ENCODE measurements at regions not wholly inside any gene's neighbourhood (a gene's known extent, or its start where the extent isn't known, plus 50 kb on each side); places are given as distances from the start of the nearest gene placed in this dataset.

DNA sequence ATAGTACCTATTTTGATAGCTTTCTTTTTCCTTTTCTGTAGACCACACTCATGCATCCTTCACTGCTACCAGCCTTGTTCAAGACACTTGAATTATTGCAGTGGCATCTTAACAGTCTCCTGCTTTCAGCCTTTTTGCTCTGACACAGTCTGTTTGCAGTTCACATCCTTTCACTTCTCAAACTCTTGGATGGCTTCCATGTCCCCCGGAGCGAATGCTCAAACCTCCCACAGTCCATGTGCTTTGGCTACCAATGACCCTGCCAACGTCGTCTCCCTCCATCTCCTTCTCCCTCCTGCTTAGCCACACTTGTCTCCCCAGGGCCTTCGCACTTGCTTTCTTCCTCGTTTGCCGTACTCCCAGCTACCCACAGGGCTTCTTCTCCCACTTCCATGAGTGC is 270.0 kb upstream of the ZFP64 start:
- 13% methylated on average over 7 of the region's 7 CpGs for WGBS (ENCODE audit: low lambda C conversion rate)
- Histone ChIP-seq H3K79me2 (ENCODE audit: insufficient read depth, low read length) (no peaks in the 10 kb centered on the region), H4K20me1 (ENCODE audit: insufficient read depth, low read length) (no peaks in the 10 kb centered on the region), H3K9ac (ENCODE audit: insufficient read depth, low read depth, low read length) (no peak overlapping the region), H3K36me3 (replicated peaks in 1 of 2; ENCODE audit: control insufficient read depth in 1 of 2, insufficient read depth in 2 of 2, low read length in 2 of 2) (no peaks in the 10 kb centered on the region), H3K4me3 (replicated peaks in 1 of 3; ENCODE audit: insufficient read depth in 1 of 3, low read depth in 2 of 3, low read length in 3 of 3) (no peak overlapping the region), H3K27ac (ENCODE audit: extremely low read length, insufficient read depth, low read length) (no peak overlapping the region), H2AFZ (ENCODE audit: low read length) (no peak overlapping the region), H3K4me2 (ENCODE audit: low read depth, low read length) (no peak overlapping the region), H3K27me3 (ENCODE audit: control insufficient read depth in 1 of 2, insufficient read depth in 2 of 2, low read length in 2 of 2) (0 out of 5 replicates have a peak, but pooled peaks cover 0 to 4% of the 10 kb centered on the region in 2 experiments), H3K4me1 (ENCODE audit: insufficient read depth, low read length) (no peaks in the 10 kb centered on the region), H3K9me3 (ENCODE audit: low read length) (peaks cover 18% of the 10 kb centered on the region; the same call in 1 of the 2 replicates)
- in situ Hi-C loops (cut with HindIII; ENCODE audit: extremely low pct_ligation_motif_present, low pct_unique_long_range_greater_than_20kb) = no loop called here
- ChIA-PET CTCF (ENCODE audit: low intra/inter-chr PET ratio, low total read pairs) (no interaction called here), POLR2A (no interaction called here)
- TF ChIP-seq JUNB (CRISPR knock-in tag; IDR thresholded peaks at IDR 0.05; ENCODE audit: borderline replicate concordance) (0 out of 2 replicates have a peak, but pooled peaks have one; percentile 17), ZNF253 (CRISPR knock-in tag; IDR thresholded peaks at IDR 0.05; ENCODE audit: borderline replicate concordance) (no peak)
- no peak for FAIRE-seq
- intact Hi-C loops (cut with micrococcal nuclease; ENCODE audit: unreplicated experiment) = no loop called here
- no peak for DNase-seq (ENCODE audit: low spot score)
- ATAC-seq = no peak
- no TSS peak for BruUV-seq (replicated peaks)

DNA sequence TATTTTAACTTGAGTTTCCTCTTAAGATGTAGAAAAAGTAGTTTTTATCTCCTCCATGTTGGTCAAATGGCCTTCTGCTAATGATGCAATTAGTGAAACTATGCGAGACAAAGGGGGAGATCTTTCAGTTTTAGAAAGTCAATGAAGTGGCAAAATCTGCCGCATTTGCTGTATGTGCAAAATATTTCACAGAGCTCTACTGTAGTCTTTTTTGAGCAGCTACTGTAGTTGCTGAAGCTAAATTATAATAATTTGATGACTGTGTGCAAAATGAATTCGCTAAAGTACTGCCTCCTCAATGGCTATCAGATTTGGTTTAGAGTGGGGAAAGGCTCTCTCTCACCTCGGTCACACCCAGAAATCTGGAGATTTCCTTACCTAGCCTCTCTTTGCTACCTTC is 267.6 kb upstream of the ZFP64 start:
- H3K4me1 ChIP-seq (ENCODE audit: insufficient read depth, low read length) = no peaks in the 10 kb centered on the region
- TF ChIP-seq MAFK (conservative IDR thresholded peaks at IDR 0.05 in 1 of 2, IDR thresholded peaks at IDR 0.05 in 1 of 2; ENCODE audit: low read length in 2 of 2) (peak; percentile 67), MAFF (IDR thresholded peaks at IDR 0.05; ENCODE audit: low read depth, low read length) (peak; percentile 58; the same call in 1 of the 2 replicates), MXI1 (IDR thresholded peaks at IDR 0.05; ENCODE audit: borderline replicate concordance, low read depth, low read length) (no peak), SNAPC2 (CRISPR knock-in tag; IDR thresholded peaks at IDR 0.05) (no peak), PAWR (CRISPR knock-in tag; IDR thresholded peaks at IDR 0.05; ENCODE audit: borderline replicate concordance) (no peak)
- no peak overlapping the region for H2AFZ ChIP-seq (ENCODE audit: low read length)
- in situ Hi-C loops (cut with HindIII; ENCODE audit: extremely low pct_ligation_motif_present, low pct_unique_long_range_greater_than_20kb) = no loop called here
- H3K36me3 ChIP-seq (replicated peaks in 1 of 2; ENCODE audit: control insufficient read depth in 1 of 2, insufficient read depth in 2 of 2, low read length in 2 of 2) = no peaks in the 10 kb centered on the region
- ChIA-PET POLR2A (no interaction called here), CTCF (ENCODE audit: low intra/inter-chr PET ratio, low total read pairs) (no interaction called here)
- FAIRE-seq (no peak), DNase-seq (ENCODE audit: low spot score) (no peak), ATAC-seq (no peak)
- H3K27me3 ChIP-seq (ENCODE audit: control insufficient read depth in 1 of 2, insufficient read depth in 2 of 2, low read length in 2 of 2) = 0 out of 5 replicates have a peak, but pooled peaks cover 0 to 4% of the 10 kb centered on the region in 2 experiments
- H3K4me2 ChIP-seq (ENCODE audit: low read depth, low read length) = no peak overlapping the region
- H4K20me1 ChIP-seq (ENCODE audit: insufficient read depth, low read length) = no peaks in the 10 kb centered on the region
- 28% methylated on average over 4 of the region's 4 CpGs for WGBS (ENCODE audit: low lambda C conversion rate)
- H3K79me2 ChIP-seq (ENCODE audit: insufficient read depth, low read length) = no peaks in the 10 kb centered on the region
- no peak overlapping the region for H3K4me3 ChIP-seq (replicated peaks in 1 of 3; ENCODE audit: insufficient read depth in 1 of 3, low read depth in 2 of 3, low read length in 3 of 3)
- H3K9me3 ChIP-seq (ENCODE audit: low read length) = peaks cover 24% of the 10 kb centered on the region; the same call in 1 of the 2 replicates
- intact Hi-C loops (cut with micrococcal nuclease; ENCODE audit: unreplicated experiment) = no loop called here
- BruUV-seq (replicated peaks) = no TSS peak
- no peak overlapping the region for H3K9ac ChIP-seq (ENCODE audit: insufficient read depth, low read depth, low read length)
- H3K27ac ChIP-seq (ENCODE audit: extremely low read length, insufficient read depth, low read length) = no peak overlapping the region
